NCI-H2081 (cell line): ENCODE measurements at regions not wholly inside any gene's neighbourhood (a gene's known extent, or its start where the extent isn't known, plus 50 kb on each side); places are given as distances from the start of the nearest gene placed in this dataset.
"Not testable (repeated sequence)": the region's sequence is repeated elsewhere in the genome, so short reads cannot be mapped to it uniquely, and the experiment has no call there.

Source experiments
- DNase-seq, 2 experiments: peaks; one replicate each; lab custom pipeline; 2025; lab: John Stamatoyannopoulos, UW

- DNase-seq: no peak
Observed at GRCh38 chrX:131595120-131595519, 51.2 kb downstream of the OR13H1 start.

- no peak for DNase-seq
Observed at GRCh38 chrX:131607792-131608369, 64.0 kb downstream of the OR13H1 start.

GRCh38 chrX:131609480-131609879 lies 65.6 kb downstream of the OR13H1 start:
- DNase-seq: no peak

- DNase-seq: no peak
Observed at GRCh38 chrX:131613260-131613659, 69.4 kb downstream of the OR13H1 start.

GRCh38 chrX:131614241-131614640 lies 70.4 kb downstream of the OR13H1 start:
- DNase-seq: no peak

- DNase-seq: no peak
Observed at GRCh38 chrX:131617182-131617581, 73.3 kb downstream of the OR13H1 start.

GRCh38 chrX:131621650-131622049 lies 77.8 kb downstream of the OR13H1 start:
- no peak for DNase-seq

GRCh38 chrX:131626681-131627296 lies 82.9 kb downstream of the OR13H1 start:
- DNase-seq: no peak

GRCh38 chrX:131630534-131630933 lies 86.7 kb downstream of the OR13H1 start:
- DNase-seq: no peak

GRCh38 chrX:131633285-131633917 lies 89.5 kb downstream of the OR13H1 start:
- DNase-seq: peak; percentile 58 to 67

GRCh38 chrX:131634900-131635299 lies 91.0 kb downstream of the OR13H1 start:
- no peak for DNase-seq

- DNase-seq: no peak
Observed at GRCh38 chrX:131646106-131646505, 102.2 kb downstream of the OR13H1 start.

- DNase-seq: no peak
Observed at GRCh38 chrX:131649741-131650140, 105.9 kb downstream of the OR13H1 start.

- DNase-seq: no peak
Observed at GRCh38 chrX:131650637-131651410, 107.0 kb downstream of the OR13H1 start.

- DNase-seq: not testable (repeated sequence)
Observed at GRCh38 chrX:131663726-131664125, 119.9 kb downstream of the OR13H1 start.

- DNase-seq: no peak
Observed at GRCh38 chrX:131671735-131672134, 127.9 kb downstream of the OR13H1 start.

GRCh38 chrX:131675596-131676194 lies 131.8 kb downstream of the OR13H1 start:
- DNase-seq: no peak

- peak in 1 of 2 experiments; percentile 19 for DNase-seq
Observed at GRCh38 chrX:131677655-131678628, 134.1 kb downstream of the OR13H1 start.

- not testable (repeated sequence) for DNase-seq
Observed at GRCh38 chrX:131682735-131683134, 138.9 kb downstream of the OR13H1 start.

- no peak for DNase-seq
Observed at GRCh38 chrX:131693359-131693758, 149.5 kb downstream of the OR13H1 start.

GRCh38 chrX:131696989-131697388 lies 153.1 kb downstream of the OR13H1 start:
- not testable (repeated sequence) for DNase-seq
